ENCODE measurements at regions not wholly inside any gene's neighbourhood (a gene's known extent, or its start where the extent isn't known, plus 50 kb on each side); places are given as distances from the start of the nearest gene placed in this dataset.

GRCh38 chr3:3281024-3281423, 101.5 kb upstream of the CRBN start:
- DNase-seq (ENCODE audit: unreplicated experiment) = no peak
- POLR2A ChIA-PET = no interaction called here
- Mint-ChIP-seq H3K27ac (ENCODE audit: low read depth, unreplicated experiment) (no peak overlapping the region), H3K4me3 (ENCODE audit: unreplicated experiment) (no peak overlapping the region), H3K4me1 (ENCODE audit: insufficient read depth, unreplicated experiment) (no peaks in the 10 kb centered on the region), H3K27me3 (ENCODE audit: insufficient read depth, unreplicated experiment) (peaks cover 28% of the 10 kb centered on the region), H3K9me3 (ENCODE audit: unreplicated experiment) (peaks cover 8% of the 10 kb centered on the region), H3K36me3 (ENCODE audit: insufficient read depth, unreplicated experiment) (no peaks in the 10 kb centered on the region)
- intact Hi-C loops (cut with micrococcal nuclease) = no loop called here
- BruUV-seq (replicated peaks) = no TSS peak
- CTCF ChIA-PET = interaction anchor here (0.6 kb wide), 1 partner anchor 477 kb away, joined by 3 read pairs; no protein-coding TSS in a partner anchor
- TF ChIP-seq, protein P1, sequence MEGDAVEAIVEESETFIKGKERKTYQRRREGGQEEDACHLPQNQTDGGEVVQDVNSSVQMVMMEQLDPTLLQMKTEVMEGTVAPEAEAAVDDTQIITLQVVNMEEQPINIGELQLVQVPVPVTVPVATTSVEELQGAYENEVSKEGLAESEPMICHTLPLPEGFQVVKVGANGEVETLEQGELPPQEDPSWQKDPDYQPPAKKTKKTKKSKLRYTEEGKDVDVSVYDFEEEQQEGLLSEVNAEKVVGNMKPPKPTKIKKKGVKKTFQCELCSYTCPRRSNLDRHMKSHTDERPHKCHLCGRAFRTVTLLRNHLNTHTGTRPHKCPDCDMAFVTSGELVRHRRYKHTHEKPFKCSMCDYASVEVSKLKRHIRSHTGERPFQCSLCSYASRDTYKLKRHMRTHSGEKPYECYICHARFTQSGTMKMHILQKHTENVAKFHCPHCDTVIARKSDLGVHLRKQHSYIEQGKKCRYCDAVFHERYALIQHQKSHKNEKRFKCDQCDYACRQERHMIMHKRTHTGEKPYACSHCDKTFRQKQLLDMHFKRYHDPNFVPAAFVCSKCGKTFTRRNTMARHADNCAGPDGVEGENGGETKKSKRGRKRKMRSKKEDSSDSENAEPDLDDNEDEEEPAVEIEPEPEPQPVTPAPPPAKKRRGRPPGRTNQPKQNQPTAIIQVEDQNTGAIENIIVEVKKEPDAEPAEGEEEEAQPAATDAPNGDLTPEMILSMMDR (IDR thresholded peaks at IDR 0.05; ENCODE audit: unreplicated experiment) = no peak

- Mint-ChIP-seq H3K4me3 (ENCODE audit: unreplicated experiment) (no peak overlapping the region), H3K27ac (ENCODE audit: low read depth, unreplicated experiment) (no peak overlapping the region)
- no TSS peak for BruUV-seq (replicated peaks)
Measured at GRCh38 chr3:3280396-3280795, 100.9 kb upstream of the CRBN start.

DNA sequence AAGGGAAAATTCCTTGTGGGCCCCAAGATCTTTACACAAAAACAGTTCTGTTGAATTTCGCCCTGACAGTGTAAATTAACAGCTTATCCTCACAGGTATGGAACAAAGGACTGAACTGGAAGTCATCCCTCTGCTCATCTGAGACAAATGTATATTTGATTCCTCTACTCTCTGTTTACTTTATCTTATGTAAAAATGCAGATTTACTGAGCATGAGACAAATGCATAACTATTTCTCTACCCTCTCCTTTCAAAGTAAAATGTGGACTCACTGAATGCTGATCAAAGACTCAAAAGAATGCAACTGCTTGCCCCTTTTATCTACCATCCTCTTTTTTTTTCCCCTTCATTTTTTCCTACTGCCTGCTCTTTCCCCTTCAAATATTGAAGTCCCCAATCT, 98.6 kb upstream of the CRBN start:
- no TSS peak for BruUV-seq (replicated peaks)
- H3K36me3 Mint-ChIP-seq (ENCODE audit: insufficient read depth, unreplicated experiment) = no peaks in the 10 kb centered on the region

More at GRCh38 chr3:3280396-3280795, 100.9 kb upstream of the CRBN start:
- Mint-ChIP-seq H3K4me1 (ENCODE audit: insufficient read depth, unreplicated experiment) (no peaks in the 10 kb centered on the region), H3K9me3 (ENCODE audit: unreplicated experiment) (peaks cover 8% of the 10 kb centered on the region), H3K27me3 (ENCODE audit: insufficient read depth, unreplicated experiment) (peaks cover 27% of the 10 kb centered on the region), H3K36me3 (ENCODE audit: insufficient read depth, unreplicated experiment) (no peaks in the 10 kb centered on the region)
- intact Hi-C loops (cut with micrococcal nuclease) = no loop called here
- ChIA-PET POLR2A (interaction anchor here (0.6 kb wide), 1 partner anchor 92 kb away, joined by 3 read pairs; no protein-coding TSS in a partner anchor), CTCF (interaction anchor here (0.8 kb wide), 1 partner anchor 718 kb away, joined by 3 read pairs; no protein-coding TSS in a partner anchor)
- TF ChIP-seq, protein P1 (IDR thresholded peaks at IDR 0.05; ENCODE audit: unreplicated experiment) = no peak
- DNase-seq (ENCODE audit: unreplicated experiment) = no peak

GRCh38 chr3:3276630-3277029, 97.1 kb upstream of the CRBN start:
- H3K27ac Mint-ChIP-seq (ENCODE audit: low read depth, unreplicated experiment) = no peak overlapping the region
- no peaks in the 10 kb centered on the region for H3K36me3 Mint-ChIP-seq (ENCODE audit: insufficient read depth, unreplicated experiment)
- intact Hi-C loops (cut with micrococcal nuclease) = no loop called here
- POLR2A ChIA-PET = no interaction called here
- H3K27me3 Mint-ChIP-seq (ENCODE audit: insufficient read depth, unreplicated experiment) = peaks cover 9% of the 10 kb centered on the region
- CTCF ChIA-PET = no interaction called here
- no peak for DNase-seq (ENCODE audit: unreplicated experiment)
- BruUV-seq (replicated peaks) = no TSS peak
- TF ChIP-seq, protein P1 (IDR thresholded peaks at IDR 0.05; ENCODE audit: unreplicated experiment) = no peak
- no peaks in the 10 kb centered on the region for H3K4me1 Mint-ChIP-seq (ENCODE audit: insufficient read depth, unreplicated experiment)
- peaks cover 8% of the 10 kb centered on the region for H3K9me3 Mint-ChIP-seq (ENCODE audit: unreplicated experiment)
- H3K4me3 Mint-ChIP-seq (ENCODE audit: unreplicated experiment) = no peak overlapping the region

More for the DNA sequence above, 98.6 kb upstream of the CRBN start:
- H3K27ac Mint-ChIP-seq (ENCODE audit: low read depth, unreplicated experiment) = no peak overlapping the region
- H3K9me3 Mint-ChIP-seq (ENCODE audit: unreplicated experiment) = peaks cover 8% of the 10 kb centered on the region
- ChIA-PET POLR2A (no interaction called here), CTCF (interaction anchor here (0.5 to 0.7 kb wide), 2 partner anchors 9 to 13 kb away, joined by 3 read pairs; no protein-coding TSS in a partner anchor)
- no peak for DNase-seq (ENCODE audit: unreplicated experiment)
- no peaks in the 10 kb centered on the region for H3K4me1 Mint-ChIP-seq (ENCODE audit: insufficient read depth, unreplicated experiment)
- TF ChIP-seq, protein P1 (IDR thresholded peaks at IDR 0.05; ENCODE audit: unreplicated experiment) = no peak
- intact Hi-C loops (cut with micrococcal nuclease) = no loop called here
- no peak overlapping the region for H3K4me3 Mint-ChIP-seq (ENCODE audit: unreplicated experiment)
- peaks cover 9% of the 10 kb centered on the region for H3K27me3 Mint-ChIP-seq (ENCODE audit: insufficient read depth, unreplicated experiment)
